Natural killer cell (primary cell): ENCODE measurements at regions not wholly inside any gene's neighbourhood (a gene's known extent, or its start where the extent isn't known, plus 50 kb on each side); places are given as distances from the start of the nearest gene placed in this dataset.

ENCODE experiments used
- ATAC-seq, 3 donors: fragments of 150-1000 bp in 2 of 3; fragments of 200-7000 bp in 1 of 3; cut with Tn5 transposase; 1 replicate in 1 of 3; 2 replicates in 2 of 3; pipeline ENCODE4 v1.10.0; 2021; ENCODE audit warnings: mild to moderate bottlenecking in 2 of 3, moderate library complexity in 2 of 3
- DNase-seq, 2 donors: peaks; one replicate each; pipeline versions ENCODE4 v3.0.0 to v3.0.0-alpha.2; 2013 to 2021; ENCODE audit warnings: mixed read lengths in 1 of 2
- H3K27ac ChIP-seq: one replicate; pipeline ENCODE4 v1.5.1; 2013; ENCODE audit warnings: mild to moderate bottlenecking, low read length
- H3K27me3 ChIP-seq: one replicate; pipeline ENCODE4 v1.6.1; 2013; ENCODE audit warnings: low read length; ENCODE audit not compliant: control insufficient read depth, insufficient read depth
- H3K36me3 ChIP-seq: one replicate; pipeline ENCODE4 v1.6.1; 2013; ENCODE audit warnings: low read length; ENCODE audit not compliant: control insufficient read depth, insufficient read depth
- H3K4me1 ChIP-seq: one replicate; pipeline ENCODE4 v1.6.1; 2013; ENCODE audit warnings: low read length; ENCODE audit not compliant: control insufficient read depth, insufficient read depth
- H3K4me3 ChIP-seq: one replicate; pipeline ENCODE4 v1.5.1; 2013; ENCODE audit warnings: low read length
- H3K9me3 ChIP-seq: one replicate; pipeline ENCODE4 v1.6.1; 2013; ENCODE audit warnings: low read length; ENCODE audit not compliant: control insufficient read depth, insufficient read depth
- H3K27ac Mint-ChIP-seq, 2 donors: one replicate each; pipeline ENCODE4 v1.8.0; 2022; ENCODE audit warnings: mild to moderate bottlenecking in 2 of 2, mixed read lengths in 2 of 2, moderate library complexity in 1 of 2
- H3K27me3 Mint-ChIP-seq, 2 donors: one replicate each; pipeline ENCODE4 v1.8.0; 2022; ENCODE audit warnings: low read depth in 2 of 2, mixed read lengths in 2 of 2
- H3K36me3 Mint-ChIP-seq: one replicate; pipeline ENCODE4 v1.8.0; 2022; ENCODE audit warnings: mixed read lengths
- H3K4me1 Mint-ChIP-seq, 2 donors: one replicate each; pipeline ENCODE4 v1.8.0; 2022; ENCODE audit warnings: mixed read lengths in 2 of 2
- H3K4me3 Mint-ChIP-seq: one replicate; pipeline ENCODE4 v1.8.0; 2022; ENCODE audit warnings: mild to moderate bottlenecking, moderate library complexity, mixed read lengths
- H3K9me3 Mint-ChIP-seq, 2 donors: one replicate each; pipeline ENCODE4 v1.8.0; 2022; ENCODE audit warnings: mixed read lengths in 2 of 2
- CTCF ChIP-seq: fragments of 200-600 bp; IDR thresholded peaks from one replicate; pipeline ENCODE4 v1.8.0; 2022; ENCODE audit warnings: antibody characterized with exemption
- WGBS: methylation state at CpG from one replicate; pipeline ENCODE4 v1.1.7; 2013; ENCODE audit warnings: missing lambda C conversion rate; ENCODE audit not compliant: insufficient coverage; 5-methylcytosine and 5-hydroxymethylcytosine counted together
- intact Hi-C: fragments of 100-400 bp; cut with micrococcal nuclease; formaldehyde crosslinking; loops from one replicate; pipeline ENCODE4 v1.14.2; 2022

GRCh38 chr17:70668276-70668937, 499.1 kb downstream of the KCNJ2 start:
- intact Hi-C loops: loop anchor here (10.0 kb wide), 1 partner anchor 66 kb away; no protein-coding TSS in a partner anchor
- H3K27ac ChIP-seq: no peak overlapping the region
- H3K27ac Mint-ChIP-seq: no peak overlapping the region
- no peak for TF ChIP-seq CTCF
- no peaks in the 10 kb centered on the region for H3K36me3 Mint-ChIP-seq
- DNase-seq (no peak), ATAC-seq (no peak)
- no peaks in the 10 kb centered on the region for H3K4me1 ChIP-seq
- no peaks in the 10 kb centered on the region for H3K27me3 ChIP-seq
- H3K4me3 Mint-ChIP-seq: no peak overlapping the region
- no peaks in the 10 kb centered on the region for H3K27me3 Mint-ChIP-seq
- H3K9me3 ChIP-seq: peaks cover 3% of the 10 kb centered on the region
- WGBS: 91% methylated on average over 9 of the region's 10 CpGs
- no peak overlapping the region for H3K4me3 ChIP-seq
- H3K9me3 Mint-ChIP-seq: peaks cover 6 to 7% of the 10 kb centered on the region in 2 donors
- no peaks in the 10 kb centered on the region for H3K36me3 ChIP-seq
- H3K4me1 Mint-ChIP-seq: no peaks in the 10 kb centered on the region

GRCh38 chr17:70668938-70669778, 499.8 kb downstream of the KCNJ2 start:
- no peak for ATAC-seq
- Histone ChIP-seq H3K4me3 (no peak overlapping the region), H3K27me3 (no peaks in the 10 kb centered on the region), H3K36me3 (no peaks in the 10 kb centered on the region), H3K9me3 (peaks cover 3% of the 10 kb centered on the region), H3K27ac (no peak overlapping the region), H3K4me1 (no peaks in the 10 kb centered on the region)
- TF ChIP-seq CTCF: no peak
- 93% methylated on average over 13 of the region's 13 CpGs for WGBS
- Mint-ChIP-seq H3K4me3 (no peak overlapping the region), H3K9me3 (peaks cover 8 to 9% of the 10 kb centered on the region in 2 donors), H3K27me3 (no peaks in the 10 kb centered on the region), H3K4me1 (no peaks in the 10 kb centered on the region), H3K27ac (no peak overlapping the region), H3K36me3 (no peaks in the 10 kb centered on the region)
- intact Hi-C loops: loop anchor here (10.0 kb wide), 1 partner anchor 66 kb away; no protein-coding TSS in a partner anchor
- no peak for DNase-seq

- WGBS: 100% methylated on average over 1 of the region's 2 CpGs
- intact Hi-C loops: no loop called here
- Histone ChIP-seq H3K36me3 (no peaks in the 10 kb centered on the region), H3K27me3 (no peaks in the 10 kb centered on the region), H3K27ac (no peak overlapping the region), H3K4me3 (no peak overlapping the region), H3K4me1 (no peaks in the 10 kb centered on the region), H3K9me3 (peaks cover 3% of the 10 kb centered on the region)
- Mint-ChIP-seq H3K9me3 (peaks cover 4 to 11% of the 10 kb centered on the region in 2 donors), H3K4me3 (no peak overlapping the region), H3K4me1 (no peaks in the 10 kb centered on the region), H3K36me3 (no peaks in the 10 kb centered on the region), H3K27me3 (no peaks in the 10 kb centered on the region), H3K27ac (no peak overlapping the region)
- no peak for TF ChIP-seq CTCF
- no peak for DNase-seq
- no peak for ATAC-seq
Observed at GRCh38 chr17:70674061-70674460, 504.7 kb downstream of the KCNJ2 start.
